ENCODE measurements at regions not wholly inside any gene's neighbourhood (a gene's known extent, or its start where the extent isn't known, plus 50 kb on each side); places are given as distances from the start of the nearest gene placed in this dataset.

DNA sequence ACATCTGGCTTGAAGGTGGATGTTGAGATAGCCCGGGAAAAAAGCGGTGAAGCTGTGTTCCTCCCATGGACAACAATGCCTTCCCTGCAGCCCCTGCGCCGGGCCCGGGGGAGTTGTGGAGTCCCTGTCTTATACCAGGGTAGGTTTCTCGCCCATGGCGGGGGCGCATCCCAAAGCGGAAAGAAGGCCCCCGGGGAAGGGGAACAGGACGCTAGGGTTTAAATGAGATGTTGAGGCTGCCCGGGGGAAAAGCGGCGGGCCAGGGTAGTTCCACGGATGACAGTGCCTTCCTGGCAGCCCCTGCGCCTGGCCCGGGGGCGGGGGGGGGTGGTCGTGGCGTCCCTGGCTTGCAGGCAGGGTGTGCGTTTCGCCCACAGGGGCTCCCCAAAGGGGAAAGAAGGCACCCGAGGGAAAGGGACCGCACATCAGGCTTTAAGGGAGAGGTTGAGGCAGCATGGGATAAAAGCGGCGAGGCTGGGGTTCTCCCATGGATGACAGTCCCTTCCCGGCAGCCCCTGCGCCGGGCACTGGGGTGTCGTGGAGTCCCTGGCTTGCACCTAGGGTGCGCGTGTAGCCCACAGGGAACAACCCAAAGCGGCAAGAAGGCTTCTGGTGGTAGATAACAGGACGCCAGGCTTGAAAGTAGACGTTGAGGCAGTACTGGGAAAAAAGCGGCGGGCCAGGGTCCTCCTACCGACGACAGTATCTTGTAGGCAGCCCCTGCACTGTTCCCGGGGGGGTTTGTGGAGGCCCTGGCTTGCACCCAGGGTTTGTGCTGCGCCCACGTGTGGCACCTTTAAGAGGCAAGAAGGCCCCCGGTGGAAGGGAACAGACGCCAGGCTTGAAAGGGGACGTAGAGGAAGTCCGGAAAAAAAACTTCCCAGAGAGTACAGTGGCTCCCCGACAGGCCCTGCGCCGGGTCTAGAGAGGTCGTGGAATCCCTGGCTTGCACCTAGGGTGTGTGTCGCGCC is 160.8 kb upstream of the ALG10B start:
- Histone ChIP-seq H2BK120ac (ENCODE audit: low read depth, low read length) (no peak overlapping the region), H3K23ac (ENCODE audit: low read length in 2 of 2) (no peak overlapping the region), H3K9me3 (ENCODE audit: control insufficient read depth, low read length) (no peaks in the 10 kb centered on the region), H4K8ac (ENCODE audit: low read length) (no peak overlapping the region), H3K4me1 (ENCODE audit: control insufficient read depth, insufficient read depth, low read depth, low read length) (no peaks in the 10 kb centered on the region), H2AK5ac (ENCODE audit: low read length, severe bottlenecking) (no peak overlapping the region), H3K79me1 (replicated peaks; ENCODE audit: low read length, poor library complexity, severe bottlenecking) (no peaks in the 10 kb centered on the region), H3K14ac (ENCODE audit: low read length in 2 of 2) (no peak overlapping the region), H3K9ac (ENCODE audit: low read length) (no peak overlapping the region), H4K91ac (ENCODE audit: low read length) (no peak overlapping the region), H2BK15ac (ENCODE audit: low read depth, poor library complexity, severe bottlenecking) (no peak overlapping the region), H3K18ac (ENCODE audit: low read depth in 1 of 2, low read length in 2 of 2) (no peak overlapping the region), H3K4me2 (ENCODE audit: low read length, poor library complexity, severe bottlenecking) (no peak overlapping the region), H3K27me3 (ENCODE audit: control insufficient read depth in 1 of 2, insufficient read depth in 1 of 2, low read length in 2 of 2) (no peaks in the 10 kb centered on the region), H2BK12ac (ENCODE audit: low read length in 2 of 2) (no peak overlapping the region), H3K27ac (ENCODE audit: low read length, poor library complexity, severe bottlenecking) (no peak overlapping the region), H3K36me3 (ENCODE audit: control insufficient read depth in 1 of 2, insufficient read depth in 2 of 2, low read depth in 1 of 2, low read length in 2 of 2) (no peaks in the 10 kb centered on the region), H2BK5ac (ENCODE audit: low read depth, low read length, poor library complexity, severe bottlenecking) (no peak overlapping the region), H2AFZ (ENCODE audit: low read depth, low read length) (no peak overlapping the region), H3K4me3 (ENCODE audit: insufficient read depth in 1 of 2, low read depth in 1 of 2, low read length in 2 of 2) (peak overlapping the region in 1 of 2 experiments; percentile 32), H3K4ac (ENCODE audit: low read depth in 1 of 2, low read length in 2 of 2) (no peak overlapping the region)
- WGBS = 86% methylated on average over 52 of the region's 52 CpGs
- DNase-seq = no peak

DNA sequence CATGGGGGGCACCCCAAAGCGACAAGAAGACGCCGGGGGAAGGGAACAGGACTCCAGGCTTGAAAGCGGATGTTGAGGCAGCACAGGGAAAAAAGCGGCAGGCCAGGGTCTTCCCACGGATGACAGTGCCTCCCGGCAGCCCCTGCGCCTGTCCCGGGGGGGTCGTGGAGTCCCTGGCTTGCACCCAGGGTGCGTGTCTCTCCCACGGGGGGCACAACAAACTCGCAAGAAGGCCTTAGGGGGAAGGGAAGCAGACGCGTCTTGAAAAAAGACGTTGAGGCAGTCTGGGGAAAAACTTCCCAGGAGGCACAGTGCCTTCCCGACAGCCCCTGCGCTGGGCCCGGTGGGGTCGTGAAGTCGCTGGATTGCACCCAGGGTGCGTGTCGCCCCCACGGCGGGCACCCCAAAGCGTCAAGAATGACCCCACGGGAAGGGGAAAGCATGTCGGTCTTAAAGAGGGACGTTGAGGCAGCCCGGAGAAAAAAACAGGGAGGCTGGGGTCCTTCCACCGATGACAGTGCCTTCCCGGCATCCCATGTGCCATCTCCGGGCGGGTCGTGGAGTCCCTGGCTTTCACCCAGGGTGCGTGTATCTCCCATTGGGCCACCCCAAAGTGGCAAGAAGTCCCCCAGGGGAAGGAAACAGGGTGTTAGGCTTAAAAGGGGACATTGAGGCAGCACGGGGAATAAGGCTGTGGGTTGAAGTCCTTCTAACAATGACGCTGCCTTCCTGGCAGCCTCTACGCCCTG is 159.9 kb upstream of the ALG10B start:
- Histone ChIP-seq H3K27me3 (ENCODE audit: control insufficient read depth in 1 of 2, insufficient read depth in 1 of 2, low read length in 2 of 2) (no peaks in the 10 kb centered on the region), H3K36me3 (ENCODE audit: control insufficient read depth in 1 of 2, insufficient read depth in 2 of 2, low read depth in 1 of 2, low read length in 2 of 2) (no peaks in the 10 kb centered on the region), H2BK5ac (ENCODE audit: low read depth, low read length, poor library complexity, severe bottlenecking) (no peak overlapping the region), H3K9me3 (ENCODE audit: control insufficient read depth, low read length) (no peaks in the 10 kb centered on the region), H3K79me1 (replicated peaks; ENCODE audit: low read length, poor library complexity, severe bottlenecking) (no peaks in the 10 kb centered on the region), H3K4me3 (ENCODE audit: insufficient read depth in 1 of 2, low read depth in 1 of 2, low read length in 2 of 2) (no peak overlapping the region), H3K27ac (ENCODE audit: low read length, poor library complexity, severe bottlenecking) (no peak overlapping the region), H3K4me2 (ENCODE audit: low read length, poor library complexity, severe bottlenecking) (no peak overlapping the region), H3K23ac (ENCODE audit: low read length in 2 of 2) (no peak overlapping the region), H2AFZ (ENCODE audit: low read depth, low read length) (no peak overlapping the region), H2AK5ac (ENCODE audit: low read length, severe bottlenecking) (no peak overlapping the region), H2BK12ac (ENCODE audit: low read length in 2 of 2) (no peak overlapping the region), H4K8ac (ENCODE audit: low read length) (no peak overlapping the region), H2BK120ac (ENCODE audit: low read depth, low read length) (no peak overlapping the region), H3K9ac (ENCODE audit: low read length) (no peak overlapping the region), H3K14ac (ENCODE audit: low read length in 2 of 2) (no peak overlapping the region), H4K91ac (ENCODE audit: low read length) (no peak overlapping the region), H3K4ac (ENCODE audit: low read depth in 1 of 2, low read length in 2 of 2) (no peak overlapping the region), H2BK15ac (ENCODE audit: low read depth, poor library complexity, severe bottlenecking) (no peak overlapping the region), H3K4me1 (ENCODE audit: control insufficient read depth, insufficient read depth, low read depth, low read length) (no peaks in the 10 kb centered on the region), H3K18ac (ENCODE audit: low read depth in 1 of 2, low read length in 2 of 2) (no peak overlapping the region)
- no peak for DNase-seq
- 89% methylated on average over 39 of the region's 39 CpGs for WGBS

DNA sequence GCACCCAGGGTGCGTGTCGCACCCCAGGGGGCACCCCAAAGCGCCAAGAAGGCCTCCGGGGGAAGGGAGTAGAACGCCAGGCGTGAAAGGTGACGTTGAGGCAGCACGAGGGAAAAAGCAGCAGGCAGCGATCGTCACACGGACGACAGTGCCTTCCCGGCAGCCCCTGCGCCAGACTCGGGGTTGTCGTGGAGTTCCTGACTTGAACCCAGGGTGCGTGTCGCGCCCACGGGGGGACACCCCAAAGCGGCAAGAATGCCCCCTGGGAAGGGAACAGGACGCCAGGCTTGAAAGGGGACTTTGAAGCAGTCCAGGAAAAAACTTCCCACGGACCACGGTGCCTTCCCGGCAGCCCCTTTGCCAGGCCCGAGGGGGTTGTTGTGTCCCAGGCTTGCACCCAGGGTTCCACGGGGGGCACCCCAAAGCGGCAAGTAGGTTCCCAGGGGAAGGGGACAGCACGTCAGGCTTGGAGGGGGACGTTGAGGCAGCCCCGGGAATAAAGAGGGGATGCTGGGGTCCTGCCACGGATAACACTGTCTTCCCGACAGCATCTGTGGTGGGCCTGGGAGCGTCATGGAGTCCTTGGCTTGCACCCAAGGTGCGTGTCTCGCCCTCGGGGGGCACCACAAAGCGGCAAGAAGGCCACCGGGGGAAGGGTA is 159.2 kb upstream of the ALG10B start:
- Histone ChIP-seq H3K4me1 (ENCODE audit: control insufficient read depth, insufficient read depth, low read depth, low read length) (no peaks in the 10 kb centered on the region), H2AK5ac (ENCODE audit: low read length, severe bottlenecking) (no peak overlapping the region), H4K91ac (ENCODE audit: low read length) (no peak overlapping the region), H3K4ac (ENCODE audit: low read depth in 1 of 2, low read length in 2 of 2) (no peak overlapping the region), H3K36me3 (ENCODE audit: control insufficient read depth in 1 of 2, insufficient read depth in 2 of 2, low read depth in 1 of 2, low read length in 2 of 2) (no peaks in the 10 kb centered on the region), H2BK5ac (ENCODE audit: low read depth, low read length, poor library complexity, severe bottlenecking) (no peak overlapping the region), H3K27me3 (ENCODE audit: control insufficient read depth in 1 of 2, insufficient read depth in 1 of 2, low read length in 2 of 2) (no peaks in the 10 kb centered on the region), H3K23ac (ENCODE audit: low read length in 2 of 2) (no peak overlapping the region), H4K8ac (ENCODE audit: low read length) (no peak overlapping the region), H3K9me3 (ENCODE audit: control insufficient read depth, low read length) (no peaks in the 10 kb centered on the region), H3K27ac (ENCODE audit: low read length, poor library complexity, severe bottlenecking) (no peak overlapping the region), H3K9ac (ENCODE audit: low read length) (no peak overlapping the region), H3K4me2 (ENCODE audit: low read length, poor library complexity, severe bottlenecking) (no peak overlapping the region), H2BK120ac (ENCODE audit: low read depth, low read length) (no peak overlapping the region), H3K18ac (ENCODE audit: low read depth in 1 of 2, low read length in 2 of 2) (no peak overlapping the region), H3K79me1 (replicated peaks; ENCODE audit: low read length, poor library complexity, severe bottlenecking) (no peaks in the 10 kb centered on the region), H3K14ac (ENCODE audit: low read length in 2 of 2) (no peak overlapping the region), H2AFZ (ENCODE audit: low read depth, low read length) (no peak overlapping the region), H2BK12ac (ENCODE audit: low read length in 2 of 2) (no peak overlapping the region), H2BK15ac (ENCODE audit: low read depth, poor library complexity, severe bottlenecking) (no peak overlapping the region), H3K4me3 (ENCODE audit: insufficient read depth in 1 of 2, low read depth in 1 of 2, low read length in 2 of 2) (peak overlapping the region in 1 of 2 experiments; percentile 21)
- 90% methylated on average over 39 of the region's 39 CpGs for WGBS
- DNase-seq = no peak

DNA sequence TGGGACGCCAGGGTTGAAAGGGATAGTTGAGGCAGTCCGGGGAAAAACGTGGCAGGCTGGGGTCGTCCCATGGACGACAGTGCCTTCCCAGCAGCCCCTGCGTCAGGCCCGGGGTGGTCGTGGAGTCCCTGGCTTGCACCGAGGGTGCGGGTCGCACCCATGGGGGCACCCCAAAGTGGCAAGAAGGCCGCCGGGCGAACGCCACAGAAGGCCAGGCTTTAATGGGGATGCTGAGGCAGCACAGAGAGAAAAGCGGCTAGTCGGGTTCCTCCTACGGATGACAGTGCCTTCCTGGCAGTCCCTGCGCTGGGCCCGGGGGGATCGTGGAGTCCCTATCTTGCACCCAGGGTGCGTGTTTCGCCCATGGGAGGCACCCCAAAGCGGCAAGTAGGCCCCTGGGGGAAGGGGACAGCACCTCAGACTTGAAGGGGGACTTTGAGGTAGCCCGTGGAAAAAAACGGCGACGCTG is 158.6 kb upstream of the ALG10B start:
- no peak overlapping the region for H4K8ac ChIP-seq (ENCODE audit: low read length)
- no peak overlapping the region for H3K4me3 ChIP-seq (ENCODE audit: insufficient read depth in 1 of 2, low read depth in 1 of 2, low read length in 2 of 2)
- no peak overlapping the region for H3K9ac ChIP-seq (ENCODE audit: low read length)
- H3K4me1 ChIP-seq (ENCODE audit: control insufficient read depth, insufficient read depth, low read depth, low read length) = no peaks in the 10 kb centered on the region
- 91% methylated on average over 28 of the region's 28 CpGs for WGBS
- no peak overlapping the region for H3K14ac ChIP-seq (ENCODE audit: low read length in 2 of 2)
- no peak overlapping the region for H2AFZ ChIP-seq (ENCODE audit: low read depth, low read length)
- no peak overlapping the region for H3K23ac ChIP-seq (ENCODE audit: low read length in 2 of 2)
- H3K36me3 ChIP-seq (ENCODE audit: control insufficient read depth in 1 of 2, insufficient read depth in 2 of 2, low read depth in 1 of 2, low read length in 2 of 2) = no peaks in the 10 kb centered on the region
- no peak overlapping the region for H3K4me2 ChIP-seq (ENCODE audit: low read length, poor library complexity, severe bottlenecking)
- no peaks in the 10 kb centered on the region for H3K79me1 ChIP-seq (replicated peaks; ENCODE audit: low read length, poor library complexity, severe bottlenecking)
- no peak for DNase-seq
- no peaks in the 10 kb centered on the region for H3K9me3 ChIP-seq (ENCODE audit: control insufficient read depth, low read length)
- no peak overlapping the region for H4K91ac ChIP-seq (ENCODE audit: low read length)
- no peak overlapping the region for H3K4ac ChIP-seq (ENCODE audit: low read depth in 1 of 2, low read length in 2 of 2)
- no peak overlapping the region for H2BK120ac ChIP-seq (ENCODE audit: low read depth, low read length)
- H2AK5ac ChIP-seq (ENCODE audit: low read length, severe bottlenecking) = no peak overlapping the region
- H2BK15ac ChIP-seq (ENCODE audit: low read depth, poor library complexity, severe bottlenecking) = no peak overlapping the region
- no peaks in the 10 kb centered on the region for H3K27me3 ChIP-seq (ENCODE audit: control insufficient read depth in 1 of 2, insufficient read depth in 1 of 2, low read length in 2 of 2)
- H3K18ac ChIP-seq (ENCODE audit: low read depth in 1 of 2, low read length in 2 of 2) = no peak overlapping the region
- no peak overlapping the region for H3K27ac ChIP-seq (ENCODE audit: low read length, poor library complexity, severe bottlenecking)
- no peak overlapping the region for H2BK5ac ChIP-seq (ENCODE audit: low read depth, low read length, poor library complexity, severe bottlenecking)
- no peak overlapping the region for H2BK12ac ChIP-seq (ENCODE audit: low read length in 2 of 2)

Measured in mesenchymal stem cell (in vitro differentiated cells and primary cell).